ENCODE measurements at regions not wholly inside any gene's neighbourhood (a gene's known extent, or its start where the extent isn't known, plus 50 kb on each side); places are given as distances from the start of the nearest gene placed in this dataset.

DNA sequence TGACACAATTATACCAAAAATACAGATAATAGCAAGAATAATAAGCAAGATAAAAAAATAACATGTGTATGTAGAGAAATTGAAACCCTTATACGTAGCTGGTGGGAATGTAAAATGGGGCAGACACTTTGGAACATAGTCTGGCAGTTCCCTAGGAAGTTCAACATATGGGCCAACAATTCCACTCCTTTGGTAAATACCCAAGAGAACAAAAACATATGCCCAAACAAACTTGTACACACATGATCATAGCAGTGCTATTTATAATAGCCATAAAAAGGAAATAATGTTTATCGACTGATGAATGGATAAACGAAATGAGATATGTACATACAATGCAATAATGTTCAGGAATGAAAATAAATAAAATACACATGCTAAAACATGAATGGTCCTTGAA lies 462.4 kb upstream of the SORCS1 start:
- TF ChIP-seq EZH2 (IDR thresholded peaks at IDR 0.05; ENCODE audit: low read length, missing control alignments): no peak
- no peak overlapping the region for H3K9ac ChIP-seq (ENCODE audit: insufficient read depth, low read length)
- H3K36me3 ChIP-seq (ENCODE audit: control insufficient read depth, insufficient read depth, low read length): no peaks in the 10 kb centered on the region
- no peak overlapping the region for H3K4me3 ChIP-seq (replicated peaks in 1 of 4; ENCODE audit: control extremely low read depth in 1 of 4, insufficient read depth in 1 of 4, low read depth in 3 of 4, low read length in 4 of 4)
- DNase-seq (ENCODE audit: low read depth in 2 of 2): no peak
- H3K27me3 ChIP-seq (ENCODE audit: control insufficient read depth, insufficient read depth, low read length): no peaks in the 10 kb centered on the region
- H3K4me2 ChIP-seq (ENCODE audit: extremely low read depth, insufficient read depth, low read length): no peak overlapping the region
- no peaks in the 10 kb centered on the region for H3K9me3 ChIP-seq (ENCODE audit: control insufficient read depth, insufficient read depth, low read depth, low read length)
- no peak overlapping the region for H2AFZ ChIP-seq (ENCODE audit: low read length)
- H3K4me1 ChIP-seq (ENCODE audit: control insufficient read depth, extremely low read depth, insufficient read depth, low read length): no peaks in the 10 kb centered on the region
- H3K79me2 ChIP-seq (ENCODE audit: control insufficient read depth, insufficient read depth, low read length): no peaks in the 10 kb centered on the region
- H4K20me1 ChIP-seq (ENCODE audit: control insufficient read depth, extremely low read depth, insufficient read depth, low read length): no peaks in the 10 kb centered on the region
- no peak overlapping the region for H3K27ac ChIP-seq (ENCODE audit: insufficient read depth, low read length)

DNA sequence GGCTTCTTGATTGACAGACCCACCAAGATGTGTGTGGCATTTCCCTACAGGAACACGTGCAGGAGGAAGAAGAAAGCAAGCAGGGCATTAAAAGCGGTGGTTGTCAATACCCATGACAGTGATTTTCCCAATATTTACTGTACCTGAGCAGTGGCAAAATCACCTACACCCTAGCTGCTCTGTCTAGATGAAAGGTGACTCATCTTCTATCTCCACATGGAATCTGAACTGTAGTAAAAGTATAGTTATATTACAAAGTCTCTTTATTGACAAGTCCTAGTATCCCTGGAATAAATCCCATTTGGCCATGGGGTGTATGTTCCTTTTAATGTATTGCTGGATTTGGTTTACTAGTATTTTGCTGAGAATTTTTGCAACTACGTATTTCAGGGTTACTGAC lies 458.8 kb upstream of the SORCS1 start:
- no peak overlapping the region for H3K9ac ChIP-seq (ENCODE audit: insufficient read depth, low read length)
- no peak for DNase-seq (ENCODE audit: low read depth in 2 of 2)
- H3K4me2 ChIP-seq (ENCODE audit: extremely low read depth, insufficient read depth, low read length): no peak overlapping the region
- no peak for TF ChIP-seq EZH2 (IDR thresholded peaks at IDR 0.05; ENCODE audit: low read length, missing control alignments)
- TF ChIP-seq, protein P1, sequence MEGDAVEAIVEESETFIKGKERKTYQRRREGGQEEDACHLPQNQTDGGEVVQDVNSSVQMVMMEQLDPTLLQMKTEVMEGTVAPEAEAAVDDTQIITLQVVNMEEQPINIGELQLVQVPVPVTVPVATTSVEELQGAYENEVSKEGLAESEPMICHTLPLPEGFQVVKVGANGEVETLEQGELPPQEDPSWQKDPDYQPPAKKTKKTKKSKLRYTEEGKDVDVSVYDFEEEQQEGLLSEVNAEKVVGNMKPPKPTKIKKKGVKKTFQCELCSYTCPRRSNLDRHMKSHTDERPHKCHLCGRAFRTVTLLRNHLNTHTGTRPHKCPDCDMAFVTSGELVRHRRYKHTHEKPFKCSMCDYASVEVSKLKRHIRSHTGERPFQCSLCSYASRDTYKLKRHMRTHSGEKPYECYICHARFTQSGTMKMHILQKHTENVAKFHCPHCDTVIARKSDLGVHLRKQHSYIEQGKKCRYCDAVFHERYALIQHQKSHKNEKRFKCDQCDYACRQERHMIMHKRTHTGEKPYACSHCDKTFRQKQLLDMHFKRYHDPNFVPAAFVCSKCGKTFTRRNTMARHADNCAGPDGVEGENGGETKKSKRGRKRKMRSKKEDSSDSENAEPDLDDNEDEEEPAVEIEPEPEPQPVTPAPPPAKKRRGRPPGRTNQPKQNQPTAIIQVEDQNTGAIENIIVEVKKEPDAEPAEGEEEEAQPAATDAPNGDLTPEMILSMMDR (conservative IDR thresholded peaks at IDR 0.05 in 1 of 2, IDR thresholded peaks at IDR 0.05 in 1 of 2; ENCODE audit: low read depth in 1 of 2, low read length in 2 of 2): no peak
- no peak overlapping the region for H3K4me3 ChIP-seq (replicated peaks in 1 of 4; ENCODE audit: control extremely low read depth in 1 of 4, insufficient read depth in 1 of 4, low read depth in 3 of 4, low read length in 4 of 4)
- no peaks in the 10 kb centered on the region for H3K36me3 ChIP-seq (ENCODE audit: control insufficient read depth, insufficient read depth, low read length)
- H4K20me1 ChIP-seq (ENCODE audit: control insufficient read depth, extremely low read depth, insufficient read depth, low read length): no peaks in the 10 kb centered on the region
- H3K4me1 ChIP-seq (ENCODE audit: control insufficient read depth, extremely low read depth, insufficient read depth, low read length): no peaks in the 10 kb centered on the region
- H3K9me3 ChIP-seq (ENCODE audit: control insufficient read depth, insufficient read depth, low read depth, low read length): no peaks in the 10 kb centered on the region
- H3K27me3 ChIP-seq (ENCODE audit: control insufficient read depth, insufficient read depth, low read length): no peaks in the 10 kb centered on the region
- H3K27ac ChIP-seq (ENCODE audit: insufficient read depth, low read length): no peak overlapping the region
- H2AFZ ChIP-seq (ENCODE audit: low read length): no peak overlapping the region
- H3K79me2 ChIP-seq (ENCODE audit: control insufficient read depth, insufficient read depth, low read length): no peaks in the 10 kb centered on the region

DNA sequence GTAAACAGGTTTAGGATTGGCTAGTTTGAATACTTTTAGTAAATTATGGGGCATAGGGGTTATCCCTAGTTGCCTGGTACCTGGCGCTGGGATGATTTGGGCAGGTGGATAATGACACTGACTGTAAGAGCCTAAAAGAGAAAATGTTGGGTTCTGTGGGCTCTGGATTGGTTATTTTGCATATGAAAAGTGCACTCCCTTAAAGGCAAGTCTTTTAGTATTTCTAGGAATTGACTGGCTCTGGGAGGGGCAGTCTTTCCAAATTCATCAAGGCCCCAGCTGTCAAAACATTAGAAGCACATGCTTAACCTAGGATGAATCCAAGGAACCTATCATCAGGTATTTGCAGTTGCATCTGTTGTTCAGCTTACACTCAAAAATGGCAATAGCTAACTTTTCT lies 454.6 kb upstream of the SORCS1 start:
- H3K27ac ChIP-seq (ENCODE audit: insufficient read depth, low read length): no peak overlapping the region
- H3K9me3 ChIP-seq (ENCODE audit: control insufficient read depth, insufficient read depth, low read depth, low read length): no peaks in the 10 kb centered on the region
- TF ChIP-seq, protein P1 (conservative IDR thresholded peaks at IDR 0.05 in 1 of 2, IDR thresholded peaks at IDR 0.05 in 1 of 2; ENCODE audit: low read depth in 1 of 2, low read length in 2 of 2): no peak
- TF ChIP-seq EZH2 (IDR thresholded peaks at IDR 0.05; ENCODE audit: low read length, missing control alignments): no peak

More for the DNA sequence above, 454.6 kb upstream of the SORCS1 start:
- Histone ChIP-seq H3K4me3 (replicated peaks in 1 of 4; ENCODE audit: control extremely low read depth in 1 of 4, insufficient read depth in 1 of 4, low read depth in 3 of 4, low read length in 4 of 4) (no peak overlapping the region), H4K20me1 (ENCODE audit: control insufficient read depth, extremely low read depth, insufficient read depth, low read length) (no peaks in the 10 kb centered on the region), H3K27me3 (ENCODE audit: control insufficient read depth, insufficient read depth, low read length) (no peaks in the 10 kb centered on the region), H3K4me1 (ENCODE audit: control insufficient read depth, extremely low read depth, insufficient read depth, low read length) (no peaks in the 10 kb centered on the region), H3K79me2 (ENCODE audit: control insufficient read depth, insufficient read depth, low read length) (no peaks in the 10 kb centered on the region), H3K36me3 (ENCODE audit: control insufficient read depth, insufficient read depth, low read length) (no peaks in the 10 kb centered on the region), H3K4me2 (ENCODE audit: extremely low read depth, insufficient read depth, low read length) (no peak overlapping the region), H2AFZ (ENCODE audit: low read length) (no peak overlapping the region), H3K9ac (ENCODE audit: insufficient read depth, low read length) (no peak overlapping the region)
- no peak for DNase-seq (ENCODE audit: low read depth in 2 of 2)

Data from fibroblast of lung (primary cell).